ENCODE measurements at regions not wholly inside any gene's neighbourhood (a gene's known extent, or its start where the extent isn't known, plus 50 kb on each side); places are given as distances from the start of the nearest gene placed in this dataset.

GRCh38 chr16:5763176-5763575, 665.6 kb upstream of the EEF2KMT start:
- intact Hi-C loops (cut with micrococcal nuclease) = no loop called here
- Histone ChIP-seq H3K9me3 (ENCODE audit: low read length) (no peaks in the 10 kb centered on the region), H3K27me3 (ENCODE audit: low read length) (no peaks in the 10 kb centered on the region), H3K9me2 (replicated peaks; ENCODE audit: low read length) (no peaks in the 10 kb centered on the region), H3K9ac (ENCODE audit: low read length) (no peak overlapping the region), H3K27ac (ENCODE audit: low read length) (no peak overlapping the region), H3K79me2 (ENCODE audit: low read length) (no peaks in the 10 kb centered on the region), H3K4me1 (ENCODE audit: insufficient read depth, low read length) (no peaks in the 10 kb centered on the region), H4K20me1 (ENCODE audit: low read length) (no peaks in the 10 kb centered on the region), H2AFZ (ENCODE audit: low read length) (no peak overlapping the region), H3K4me2 (ENCODE audit: low read length) (no peak overlapping the region), H3K4me3 (ENCODE audit: low read length) (no peak overlapping the region), H3K36me3 (ENCODE audit: low read depth, low read length) (no peaks in the 10 kb centered on the region), H3F3A (ENCODE audit: low read length, unreplicated experiment) (no peaks in the 10 kb centered on the region)
- ChIA-PET POLR2A (ENCODE audit: unreplicated experiment) (no interaction called here), CTCF (no interaction called here)
- BruUV-seq (replicated peaks) = no TSS peak
- ATAC-seq = no peak
- TF ChIP-seq EZH2phosphoT487 (IDR thresholded peaks at IDR 0.05; ENCODE audit: borderline replicate concordance, low read length) = no peak
- no peak for TF ChIP-seq CTCF (conservative IDR thresholded peaks at IDR 0.05; ENCODE audit: low read depth, low read length)
- no peak for TF ChIP-seq EZH2 (IDR thresholded peaks at IDR 0.05; ENCODE audit: low read length, unreplicated experiment)
- no peak for DNase-seq

GRCh38 chr16:5762362-5762761, 664.8 kb upstream of the EEF2KMT start:
- ChIA-PET CTCF (no interaction called here), POLR2A (ENCODE audit: unreplicated experiment) (no interaction called here)
- no peaks in the 10 kb centered on the region for H4K20me1 ChIP-seq (ENCODE audit: low read length)
- no peaks in the 10 kb centered on the region for H3K9me3 ChIP-seq (ENCODE audit: low read length)
- H3K9me2 ChIP-seq (replicated peaks; ENCODE audit: low read length) = no peaks in the 10 kb centered on the region
- ATAC-seq (no peak), DNase-seq (no peak)
- no peak overlapping the region for H3K4me3 ChIP-seq (ENCODE audit: low read length)
- H3K4me2 ChIP-seq (ENCODE audit: low read length) = no peak overlapping the region
- no peak overlapping the region for H2AFZ ChIP-seq (ENCODE audit: low read length)
- H3K36me3 ChIP-seq (ENCODE audit: low read depth, low read length) = no peaks in the 10 kb centered on the region
- intact Hi-C loops (cut with micrococcal nuclease) = no loop called here
- no peaks in the 10 kb centered on the region for H3K27me3 ChIP-seq (ENCODE audit: low read length)
- TF ChIP-seq EZH2phosphoT487 (IDR thresholded peaks at IDR 0.05; ENCODE audit: borderline replicate concordance, low read length) = no peak
- no peak for TF ChIP-seq EZH2 (IDR thresholded peaks at IDR 0.05; ENCODE audit: low read length, unreplicated experiment)
- TF ChIP-seq CTCF (conservative IDR thresholded peaks at IDR 0.05; ENCODE audit: low read depth, low read length) = no peak
- H3K79me2 ChIP-seq (ENCODE audit: low read length) = no peaks in the 10 kb centered on the region
- H3K4me1 ChIP-seq (ENCODE audit: insufficient read depth, low read length) = no peaks in the 10 kb centered on the region
- H3F3A ChIP-seq (ENCODE audit: low read length, unreplicated experiment) = no peaks in the 10 kb centered on the region
- no TSS peak for BruUV-seq (replicated peaks)
- H3K9ac ChIP-seq (ENCODE audit: low read length) = no peak overlapping the region
- no peak overlapping the region for H3K27ac ChIP-seq (ENCODE audit: low read length)

DNA sequence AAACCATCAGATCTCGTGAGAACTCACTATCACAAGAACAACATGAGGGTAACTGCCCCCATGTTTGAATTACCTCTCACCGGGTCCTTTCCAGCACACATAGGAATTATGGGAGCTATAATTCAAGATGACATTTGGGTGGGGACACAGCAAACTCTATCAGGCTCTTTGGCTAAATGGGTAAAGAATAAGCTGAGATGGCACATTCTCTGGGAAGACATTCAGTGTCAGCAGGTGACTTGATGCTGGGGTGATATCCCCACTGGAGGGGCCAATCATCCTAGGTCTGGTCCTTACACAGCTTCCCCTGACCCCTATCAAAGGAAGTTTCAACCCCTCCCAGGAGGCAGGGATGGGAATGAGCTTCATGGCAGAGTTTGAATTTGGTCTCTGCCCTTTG, 664.0 kb upstream of the EEF2KMT start:
- TF ChIP-seq CTCF (conservative IDR thresholded peaks at IDR 0.05; ENCODE audit: low read depth, low read length) (no peak), EZH2phosphoT487 (IDR thresholded peaks at IDR 0.05; ENCODE audit: borderline replicate concordance, low read length) (no peak), EZH2 (IDR thresholded peaks at IDR 0.05; ENCODE audit: low read length, unreplicated experiment) (no peak)
- H3F3A ChIP-seq (ENCODE audit: low read length, unreplicated experiment) = no peaks in the 10 kb centered on the region
- H3K9me3 ChIP-seq (ENCODE audit: low read length) = no peaks in the 10 kb centered on the region
- ATAC-seq = no peak
- POLR2A ChIA-PET (ENCODE audit: unreplicated experiment) = no interaction called here
- H3K4me1 ChIP-seq (ENCODE audit: insufficient read depth, low read length) = no peaks in the 10 kb centered on the region
- no peaks in the 10 kb centered on the region for H3K9me2 ChIP-seq (replicated peaks; ENCODE audit: low read length)
- H4K20me1 ChIP-seq (ENCODE audit: low read length) = no peaks in the 10 kb centered on the region
- H3K27me3 ChIP-seq (ENCODE audit: low read length) = no peaks in the 10 kb centered on the region
- H3K27ac ChIP-seq (ENCODE audit: low read length) = no peak overlapping the region
- H2AFZ ChIP-seq (ENCODE audit: low read length) = no peak overlapping the region
- no peak overlapping the region for H3K9ac ChIP-seq (ENCODE audit: low read length)
- H3K4me2 ChIP-seq (ENCODE audit: low read length) = no peak overlapping the region
- H3K79me2 ChIP-seq (ENCODE audit: low read length) = no peaks in the 10 kb centered on the region
- H3K4me3 ChIP-seq (ENCODE audit: low read length) = no peak overlapping the region
- BruUV-seq (replicated peaks) = no TSS peak
- intact Hi-C loops (cut with micrococcal nuclease) = no loop called here
- no peaks in the 10 kb centered on the region for H3K36me3 ChIP-seq (ENCODE audit: low read depth, low read length)
- no peak for DNase-seq
- CTCF ChIA-PET = no interaction called here
